ENCODE measurements at regions not wholly inside any gene's neighbourhood (a gene's known extent, or its start where the extent isn't known, plus 50 kb on each side); places are given as distances from the start of the nearest gene placed in this dataset.

DNA sequence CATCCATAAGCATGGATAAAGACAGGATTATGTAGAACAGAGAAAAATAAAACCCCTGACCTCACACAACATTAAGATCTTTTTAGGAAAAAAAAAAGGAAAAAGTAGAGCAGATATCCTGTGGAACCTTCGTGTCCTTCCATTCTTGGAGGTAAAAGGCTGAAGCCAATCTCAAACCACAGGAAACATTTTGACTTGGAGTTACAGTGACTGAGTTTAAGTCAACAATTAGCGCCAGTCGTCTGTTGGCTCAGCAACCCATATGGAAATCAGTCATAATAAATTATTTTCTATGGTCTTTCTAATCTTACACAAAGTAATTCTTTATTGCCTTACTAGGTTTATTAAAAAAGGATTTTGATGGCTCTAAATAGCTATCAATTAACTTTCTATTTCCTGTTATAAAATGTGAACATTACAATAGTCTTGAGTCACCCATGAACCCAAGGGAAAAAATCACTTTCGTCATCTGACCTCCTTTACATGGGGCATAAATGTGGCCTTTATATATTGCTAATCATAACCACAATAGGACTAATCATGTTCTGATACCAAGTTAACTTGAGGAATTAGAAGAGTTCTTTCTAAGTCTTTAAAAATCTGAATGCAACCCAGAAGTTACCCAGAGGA is 592.9 kb downstream of the TFAP2B start:
- TF ChIP-seq, protein P1, sequence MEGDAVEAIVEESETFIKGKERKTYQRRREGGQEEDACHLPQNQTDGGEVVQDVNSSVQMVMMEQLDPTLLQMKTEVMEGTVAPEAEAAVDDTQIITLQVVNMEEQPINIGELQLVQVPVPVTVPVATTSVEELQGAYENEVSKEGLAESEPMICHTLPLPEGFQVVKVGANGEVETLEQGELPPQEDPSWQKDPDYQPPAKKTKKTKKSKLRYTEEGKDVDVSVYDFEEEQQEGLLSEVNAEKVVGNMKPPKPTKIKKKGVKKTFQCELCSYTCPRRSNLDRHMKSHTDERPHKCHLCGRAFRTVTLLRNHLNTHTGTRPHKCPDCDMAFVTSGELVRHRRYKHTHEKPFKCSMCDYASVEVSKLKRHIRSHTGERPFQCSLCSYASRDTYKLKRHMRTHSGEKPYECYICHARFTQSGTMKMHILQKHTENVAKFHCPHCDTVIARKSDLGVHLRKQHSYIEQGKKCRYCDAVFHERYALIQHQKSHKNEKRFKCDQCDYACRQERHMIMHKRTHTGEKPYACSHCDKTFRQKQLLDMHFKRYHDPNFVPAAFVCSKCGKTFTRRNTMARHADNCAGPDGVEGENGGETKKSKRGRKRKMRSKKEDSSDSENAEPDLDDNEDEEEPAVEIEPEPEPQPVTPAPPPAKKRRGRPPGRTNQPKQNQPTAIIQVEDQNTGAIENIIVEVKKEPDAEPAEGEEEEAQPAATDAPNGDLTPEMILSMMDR (IDR thresholded peaks at IDR 0.05), result no peak
- TF ChIP-seq POLR2A (IDR thresholded peaks at IDR 0.05) (no peak), POLR2AphosphoS5 (IDR thresholded peaks at IDR 0.05) (no peak)

All from suprapubic skin (tissue), 4 donors.